H1 (cell line): ENCODE measurements at regions not wholly inside any gene's neighbourhood (a gene's known extent, or its start where the extent isn't known, plus 50 kb on each side); places are given as distances from the start of the nearest gene placed in this dataset.

ENCODE experiments used
- CTCF ChIA-PET: fragments of 300-600 bp; sonication (Branson Sonifier 250); formaldehyde crosslinking; loops from one replicate; lab custom pipeline; 2021; ENCODE audit not compliant: partially characterized antibody; lab: Charles Lee
- POLR2A ChIA-PET: fragments of 300-600 bp; sonication (Branson Sonifier 250); formaldehyde crosslinking; loops from one replicate; lab custom pipeline; 2021; ENCODE audit warnings: inconsistent platforms; ENCODE audit not compliant: partially characterized antibody; lab: Charles Lee
- DNase-seq, 2 experiments: peaks; one replicate each; pipeline versions ENCODE4 v3.0.0 to v3.0.0-alpha.2; 2010 to 2022; ENCODE audit warnings: low spot score in 2 of 2, low read depth in 1 of 2, mixed read lengths in 1 of 2
- FAIRE-seq: peaks from 2 replicates; lab custom pipeline; 2011; peaks lifted over from hg19 to GRCh38; lab: Jason Lieb, UNC
- H2AFZ ChIP-seq: 2 replicates; pipeline ENCODE4 v1.8.1; 2012; ENCODE audit warnings: low read length, inconsistent platforms
- H2AK5ac ChIP-seq: 2 replicates; pipeline ENCODE4 v1.6.1; 2013; ENCODE audit warnings: low read depth, low read length
- H2BK120ac ChIP-seq: replicated peaks from 2 replicates; pipeline ENCODE3; 2013; ENCODE audit warnings: low read depth, low read length, inconsistent platforms
- H2BK12ac ChIP-seq: 2 replicates; pipeline ENCODE4 v1.6.1; 2013; ENCODE audit warnings: low read depth, low read length
- H2BK15ac ChIP-seq: 2 replicates; pipeline ENCODE4 v1.6.1; 2013; ENCODE audit warnings: low read length
- H2BK20ac ChIP-seq: 2 replicates; pipeline ENCODE4 v1.6.1; 2013; ENCODE audit warnings: low read length
- H2BK5ac ChIP-seq: 2 replicates; pipeline ENCODE4 v1.6.1; 2013; ENCODE audit warnings: low read depth, low read length
- H3K14ac ChIP-seq: 2 replicates; pipeline ENCODE4 v1.6.1; 2013; ENCODE audit warnings: inconsistent platforms; ENCODE audit not compliant: insufficient read length
- H3K18ac ChIP-seq: 2 replicates; pipeline ENCODE4 v1.6.1; 2013; ENCODE audit warnings: low read length; ENCODE audit errors: extremely low read depth
- H3K23ac ChIP-seq: 2 replicates; pipeline ENCODE4 v1.6.1; 2013; ENCODE audit warnings: inconsistent platforms; ENCODE audit not compliant: insufficient read length
- H3K23me2 ChIP-seq: 2 replicates; pipeline ENCODE4 v1.6.1; 2013; ENCODE audit warnings: low read depth, low read length
- H3K27ac ChIP-seq: 2 replicates; pipeline ENCODE4 v1.6.1; 2011; ENCODE audit warnings: low read depth, low read length, inconsistent platforms
- H3K27me3 ChIP-seq, 4 experiments: replicated peaks in 1 of 4; 1 replicate in 1 of 4; 2 replicates in 3 of 4; pipeline versions ENCODE4 v1.6.1 to v1.8.1; 2011 to 2013; ENCODE audit warnings: low read length in 3 of 4, mild to moderate bottlenecking in 3 of 4, inconsistent platforms in 2 of 4, mixed read lengths in 2 of 4, moderate library complexity in 1 of 4; ENCODE audit not compliant: control insufficient read depth in 3 of 4, insufficient read depth in 3 of 4; ENCODE audit errors: extremely low read depth in 1 of 4
- H3K36me3 ChIP-seq, 4 experiments: 2 replicates each; pipeline versions ENCODE4 v1.6.1 to v1.8.1; 2011 to 2013; ENCODE audit warnings: mild to moderate bottlenecking in 4 of 4, low read length in 3 of 4, moderate library complexity in 2 of 4, control low read depth in 1 of 4, inconsistent platforms in 1 of 4; ENCODE audit not compliant: insufficient read depth in 4 of 4, control insufficient read depth in 2 of 4
- H3K4ac ChIP-seq: replicated peaks from 2 replicates; pipeline ENCODE3; 2013; ENCODE audit warnings: low read length, low read depth, mixed read lengths, inconsistent platforms; ENCODE audit not compliant: insufficient read length
- H3K4me1 ChIP-seq, 4 experiments: replicated peaks in 1 of 4; 1 replicate in 1 of 4; 2 replicates in 3 of 4; pipeline versions ENCODE4 v1.6.1 to v1.8.1; 2011 to 2013; ENCODE audit warnings: low read length in 3 of 4, inconsistent platforms in 2 of 4, mixed read lengths in 1 of 4; ENCODE audit not compliant: insufficient read depth in 4 of 4, control insufficient read depth in 3 of 4
- H3K4me2 ChIP-seq, 2 experiments: 2 replicates each; pipeline versions ENCODE4 v1.6.1 to v1.8.1; 2011 to 2013; ENCODE audit warnings: low read depth in 2 of 2, low read length in 2 of 2, control low read depth in 1 of 2, inconsistent platforms in 1 of 2, mild to moderate bottlenecking in 1 of 2; ENCODE audit not compliant: insufficient read depth in 1 of 2
- H3K4me3 ChIP-seq, 4 experiments: fragments of 200-600, 300-600 bp in 1 of 4; sonication (generic), shearing (Covaris generic), sonication (Bioruptor Twin) in 1 of 4; 2 replicates each; pipeline versions ENCODE4 v1.5.1 to v1.8.1; 2011 to 2016; ENCODE audit warnings: low read length in 4 of 4, low read depth in 3 of 4, control low read depth in 2 of 4, inconsistent platforms in 2 of 4, mild to moderate bottlenecking in 2 of 4, mixed read lengths in 1 of 4, moderate library complexity in 1 of 4; ENCODE audit not compliant: insufficient read depth in 2 of 4; ENCODE audit errors: extremely low read depth in 1 of 4
- H3K56ac ChIP-seq: replicated peaks from 2 replicates; pipeline ENCODE3; 2013; ENCODE audit warnings: low read depth, mild to moderate bottlenecking, mixed read lengths, low read length, inconsistent platforms; ENCODE audit not compliant: insufficient read length
- H3K79me1 ChIP-seq: 2 replicates; pipeline ENCODE4 v1.6.1; 2013; ENCODE audit warnings: low read depth, low read length, control low read depth
- H3K79me2 ChIP-seq, 2 experiments: 2 replicates each; pipeline versions ENCODE4 v1.6.1 to v1.8.1; 2012 to 2013; ENCODE audit warnings: low read length in 2 of 2, mild to moderate bottlenecking in 2 of 2, inconsistent platforms in 1 of 2; ENCODE audit not compliant: insufficient read depth in 2 of 2, control insufficient read depth in 1 of 2
- H3K9ac ChIP-seq, 4 experiments: replicated peaks in 1 of 4; 1 replicate in 1 of 4; 2 replicates in 3 of 4; pipeline versions ENCODE4 v1.6.1 to v1.8.1; 2011 to 2013; ENCODE audit warnings: low read depth in 3 of 4, low read length in 3 of 4, control low read depth in 2 of 4, mild to moderate bottlenecking in 2 of 4, moderate library complexity in 2 of 4, inconsistent platforms in 1 of 4; ENCODE audit errors: extremely low read depth in 1 of 4
- H3K9me3 ChIP-seq, 2 experiments: 2 replicates each; pipeline versions ENCODE4 v1.6.1 to v1.8.1; 2012 to 2013; ENCODE audit warnings: mild to moderate bottlenecking in 2 of 2, moderate library complexity in 2 of 2, control low read depth in 1 of 2, inconsistent platforms in 1 of 2, low read depth in 1 of 2, low read length in 1 of 2, mixed read lengths in 1 of 2; ENCODE audit not compliant: insufficient read depth in 2 of 2
- H4K20me1 ChIP-seq, 2 experiments: replicated peaks in 1 of 2; 2 replicates each; pipeline versions ENCODE3 to v1.8.1; 2011 to 2013; ENCODE audit warnings: inconsistent platforms in 2 of 2, low read length in 2 of 2, mild to moderate bottlenecking in 1 of 2; ENCODE audit not compliant: insufficient read depth in 2 of 2, control insufficient read depth in 1 of 2
- H4K5ac ChIP-seq: 2 replicates; pipeline ENCODE4 v1.6.1; 2013; ENCODE audit warnings: low read length, low read depth, mixed read lengths, inconsistent platforms; ENCODE audit not compliant: insufficient read length
- H4K8ac ChIP-seq: 2 replicates; pipeline ENCODE4 v1.8.0; 2013; ENCODE audit warnings: mild to moderate bottlenecking, moderate library complexity, low read length, inconsistent platforms; ENCODE audit not compliant: insufficient read depth; ENCODE audit errors: extremely low read depth
- H4K91ac ChIP-seq: replicated peaks from 2 replicates; pipeline ENCODE3; 2013; ENCODE audit warnings: low read length, mixed read lengths, inconsistent platforms; ENCODE audit not compliant: insufficient read length
- CHD1 ChIP-seq: IDR thresholded peaks from 2 replicates; pipeline ENCODE4 v1.6.1; 2012; ENCODE audit warnings: low read depth, low read length, improper control_type of control experiment
- WGBS, 2 experiments: shearing (Covaris generic) in 1 of 2; methylation state at CpG; one replicate each; pipeline versions ENCODE4 v1.1.6 to v1.1.7; 2013 to 2015; ENCODE audit warnings: low lambda C conversion rate in 2 of 2, mixed read lengths in 2 of 2, inconsistent platforms in 1 of 2, low coverage in 1 of 2, missing lambda C conversion rate in 1 of 2; ENCODE audit not compliant: insufficient replicate concordance in 2 of 2, insufficient coverage in 1 of 2, insufficient read length in 1 of 2; ENCODE audit errors: extremely low coverage in 1 of 2, missing lambda C conversion rate in 1 of 2; 5-methylcytosine and 5-hydroxymethylcytosine counted together

- Histone ChIP-seq H3K4me3 (no peak overlapping the region), H2BK5ac (no peak overlapping the region), H4K91ac (no peak overlapping the region), H3K9ac (no peak overlapping the region), H3K23ac (no peak overlapping the region), H4K20me1 (no peaks in the 10 kb centered on the region), H2BK120ac (no peak overlapping the region), H3K79me2 (no peaks in the 10 kb centered on the region), H2AK5ac (no peak overlapping the region), H3K27ac (no peak overlapping the region), H3K4me1 (no peaks in the 10 kb centered on the region), H3K14ac (no peak overlapping the region), H3K4me2 (no peak overlapping the region), H3K56ac (no peak overlapping the region), H4K5ac (no peak overlapping the region), H4K8ac (no peak overlapping the region), H2BK12ac (no peak overlapping the region), H3K4ac (no peak overlapping the region), H3K23me2 (no peaks in the 10 kb centered on the region; the same call in 1 of the 2 replicates), H2BK20ac (no peak overlapping the region), H3K18ac (no peak overlapping the region), H3K27me3 (no peaks in the 10 kb centered on the region), H2AFZ (no peak overlapping the region), H2BK15ac (no peak overlapping the region), H3K9me3 (no peaks in the 10 kb centered on the region), H3K79me1 (no peaks in the 10 kb centered on the region), H3K36me3 (peaks cover 2 to 6% (median 2%) of the 10 kb centered on the region in 4 experiments; a peak in 5 of 8 replicates)
- 96% methylated on average over 2 of the region's 2 CpGs; no CpG with 5 or more reads in 1 of the 2 experiments for WGBS, 2 experiments
- DNase-seq (no peak), FAIRE-seq (no peak)
- CTCF ChIA-PET: no interaction called here
- POLR2A ChIA-PET: no interaction called here
- no peak for TF ChIP-seq CHD1
Measured at GRCh38 chr9:23635276-23635675, 190.8 kb downstream of the ELAVL2 start.
